ENCODE measurements at regions not wholly inside any gene's neighbourhood (a gene's known extent, or its start where the extent isn't known, plus 50 kb on each side); places are given as distances from the start of the nearest gene placed in this dataset.
A peak's percentile ranks its signal among the peaks of the same experiment; 100 is the strongest.

DNA sequence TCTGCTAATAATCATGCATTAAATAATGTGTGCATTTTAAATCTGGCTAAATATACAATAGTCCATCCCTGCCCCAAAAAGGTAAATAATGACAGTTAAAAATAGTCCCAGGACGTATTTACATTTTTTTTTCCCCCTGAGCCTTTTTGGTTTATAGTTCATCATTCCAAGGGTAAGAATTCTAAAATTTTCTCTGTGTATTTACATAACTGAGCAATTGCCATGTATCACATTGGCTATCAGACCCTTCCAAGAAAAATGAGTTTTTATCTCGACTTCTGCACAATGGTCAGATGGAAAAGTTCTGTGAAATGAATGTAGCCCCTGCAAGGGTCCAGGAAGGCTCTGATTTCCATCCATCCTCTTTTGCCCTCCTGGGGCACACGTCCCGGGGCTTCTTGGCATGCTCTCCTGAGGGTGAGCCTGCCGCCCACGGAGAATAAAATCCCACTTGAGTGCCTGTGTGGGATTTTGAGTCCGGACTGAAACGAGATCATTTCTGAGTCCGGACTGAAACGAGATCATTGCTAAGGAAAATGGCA lies 94.1 kb upstream of the ANO1 start:
- H4K8ac ChIP-seq (replicated peaks; ENCODE audit: insufficient read length, low read depth, low read length) = no peak overlapping the region
- H2BK120ac ChIP-seq (ENCODE audit: low read depth, low read length, poor library complexity, severe bottlenecking) = no peak overlapping the region
- Mint-ChIP-seq H3K36me3 (ENCODE audit: insufficient read depth in 1 of 3, low read depth in 3 of 3) (no peaks in the 10 kb centered on the region), H3K9me3 (no peaks in the 10 kb centered on the region; a peak in 1 of 5 replicates), H3K4me3 (peak overlapping the region; percentile 49 to 80), H3K4me1 (peaks cover 56 to 58% of the 10 kb centered on the region in 2 experiments), H3K27me3 (ENCODE audit: low read depth) (peaks cover 73% of the 10 kb centered on the region), H3K27ac (no peak overlapping the region)
- H3K79me2 ChIP-seq (ENCODE audit: insufficient read depth, low read length) = no peaks in the 10 kb centered on the region
- H2AFZ ChIP-seq (ENCODE audit: low read length) = no peak overlapping the region
- H3K23ac ChIP-seq (ENCODE audit: insufficient read length, low read depth, low read length) = no peak overlapping the region
- H3K23me2 ChIP-seq (ENCODE audit: insufficient read length, low read depth, low read length, poor library complexity, severe bottlenecking) = peaks cover 12% of the 10 kb centered on the region
- TF ChIP-seq, protein P1, sequence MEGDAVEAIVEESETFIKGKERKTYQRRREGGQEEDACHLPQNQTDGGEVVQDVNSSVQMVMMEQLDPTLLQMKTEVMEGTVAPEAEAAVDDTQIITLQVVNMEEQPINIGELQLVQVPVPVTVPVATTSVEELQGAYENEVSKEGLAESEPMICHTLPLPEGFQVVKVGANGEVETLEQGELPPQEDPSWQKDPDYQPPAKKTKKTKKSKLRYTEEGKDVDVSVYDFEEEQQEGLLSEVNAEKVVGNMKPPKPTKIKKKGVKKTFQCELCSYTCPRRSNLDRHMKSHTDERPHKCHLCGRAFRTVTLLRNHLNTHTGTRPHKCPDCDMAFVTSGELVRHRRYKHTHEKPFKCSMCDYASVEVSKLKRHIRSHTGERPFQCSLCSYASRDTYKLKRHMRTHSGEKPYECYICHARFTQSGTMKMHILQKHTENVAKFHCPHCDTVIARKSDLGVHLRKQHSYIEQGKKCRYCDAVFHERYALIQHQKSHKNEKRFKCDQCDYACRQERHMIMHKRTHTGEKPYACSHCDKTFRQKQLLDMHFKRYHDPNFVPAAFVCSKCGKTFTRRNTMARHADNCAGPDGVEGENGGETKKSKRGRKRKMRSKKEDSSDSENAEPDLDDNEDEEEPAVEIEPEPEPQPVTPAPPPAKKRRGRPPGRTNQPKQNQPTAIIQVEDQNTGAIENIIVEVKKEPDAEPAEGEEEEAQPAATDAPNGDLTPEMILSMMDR (conservative IDR thresholded peaks at IDR 0.05) = no peak
- H3K27ac ChIP-seq (ENCODE audit: insufficient read length, low read depth, low read length) = no peak overlapping the region
- H4K91ac ChIP-seq (ENCODE audit: insufficient read length, low read depth, low read length) = no peak overlapping the region
- no peaks in the 10 kb centered on the region for H3K9me3 ChIP-seq (ENCODE audit: control insufficient read depth, low read depth, low read length)
- no peaks in the 10 kb centered on the region for H3K79me1 ChIP-seq (ENCODE audit: insufficient read depth, low read depth, low read length, poor library complexity, severe bottlenecking)
- no peaks in the 10 kb centered on the region for H4K20me1 ChIP-seq (ENCODE audit: control insufficient read depth, insufficient read depth, insufficient read length)
- H3K4me2 ChIP-seq (ENCODE audit: insufficient read depth, insufficient read length, low read length) = peak overlapping the region; percentile 83
- H2BK15ac ChIP-seq (ENCODE audit: low read depth, low read length) = no peak overlapping the region
- H3K4me1 ChIP-seq (ENCODE audit: insufficient read depth, low read length) = peaks cover 5% of the 10 kb centered on the region; the same call in 1 of the 2 replicates
- no peak overlapping the region for H3T11ph ChIP-seq (ENCODE audit: low read length)
- no peak for DNase-seq
- no peak overlapping the region for H2BK5ac ChIP-seq (ENCODE audit: insufficient read length, low read length)
- no peak overlapping the region for H3K9ac ChIP-seq (ENCODE audit: extremely low read depth, insufficient read length, low read length)
- no peak overlapping the region for H3K14ac ChIP-seq (ENCODE audit: insufficient read depth, low read length)
- WGBS (ENCODE audit: extremely low coverage, insufficient read length, low lambda C conversion rate) = no CpG with 5 or more reads among the region's 10 CpGs
- H2BK20ac ChIP-seq (ENCODE audit: low read depth, low read length, poor library complexity, severe bottlenecking) = no peak overlapping the region
- no peak overlapping the region for H2AK5ac ChIP-seq (ENCODE audit: insufficient read length, low read length)
- no peak overlapping the region for H3K18ac ChIP-seq (ENCODE audit: insufficient read length, low read depth, low read length)
- H3K56ac ChIP-seq (ENCODE audit: insufficient read length, low read depth, low read length) = no peak overlapping the region
- H3K27me3 ChIP-seq (ENCODE audit: insufficient read depth, low read length) = peaks cover 17% of the 10 kb centered on the region; the same call in 1 of the 2 replicates
- no peak overlapping the region for H3K4ac ChIP-seq (ENCODE audit: low read depth, low read length)
- no peak overlapping the region for H4K5ac ChIP-seq (ENCODE audit: insufficient read length, low read depth, low read length)
- H2BK12ac ChIP-seq (ENCODE audit: insufficient read length, low read depth, low read length) = no peak overlapping the region
